Muscle layer of colon (tissue), 2 donors: ENCODE measurements at regions not wholly inside any gene's neighbourhood (a gene's known extent, or its start where the extent isn't known, plus 50 kb on each side); places are given as distances from the start of the nearest gene placed in this dataset.
A peak's percentile ranks its signal among the peaks of the same experiment; 100 is the strongest.

ENCODE experiments used
- H3K27ac ChIP-seq: one replicate; pipeline ENCODE4 v1.7.0; 2013; ENCODE audit warnings: low read depth, mild to moderate bottlenecking, low read length, moderate library complexity
- H3K27me3 ChIP-seq, 2 donors: one replicate each; pipeline ENCODE4 v1.7.0; 2013; ENCODE audit warnings: low read length in 2 of 2, mild to moderate bottlenecking in 2 of 2; ENCODE audit not compliant: insufficient read depth in 2 of 2, control insufficient read depth in 1 of 2
- H3K36me3 ChIP-seq: one replicate; pipeline ENCODE4 v1.7.0; 2013; ENCODE audit warnings: mild to moderate bottlenecking, low read length; ENCODE audit not compliant: insufficient read depth
- H3K4me1 ChIP-seq: one replicate; pipeline ENCODE4 v1.7.0; 2013; ENCODE audit warnings: mild to moderate bottlenecking, low read length; ENCODE audit not compliant: insufficient read depth
- H3K4me3 ChIP-seq, 2 donors: one replicate each; pipeline ENCODE4 v1.7.0; 2013; ENCODE audit warnings: low read length in 2 of 2, low read depth in 1 of 2, mild to moderate bottlenecking in 1 of 2, moderate library complexity in 1 of 2
- H3K9ac ChIP-seq: one replicate; pipeline ENCODE4 v1.7.0; 2013; ENCODE audit warnings: low read length
- H3K9me3 ChIP-seq: one replicate; pipeline ENCODE4 v1.7.0; 2013; ENCODE audit warnings: mild to moderate bottlenecking, low read length
- donor health status: abdominal sarcoma.
- donor health status: Adenocarcinoma of cecum.

- peaks cover 3% of the 10 kb centered on the region for H3K36me3 ChIP-seq
- H3K27ac ChIP-seq = no peak overlapping the region
- H3K4me1 ChIP-seq = no peaks in the 10 kb centered on the region
- H3K9me3 ChIP-seq = no peaks in the 10 kb centered on the region
- no peak overlapping the region for H3K9ac ChIP-seq
- no peaks in the 10 kb centered on the region for H3K27me3 ChIP-seq
- H3K4me3 ChIP-seq = no peak overlapping the region
These were observed 61.2 kb upstream of the PRDX6 start for GRCh38 chr1:173415905-173416450.

- Histone ChIP-seq H3K27ac (no peak overlapping the region), H3K36me3 (peaks cover 3% of the 10 kb centered on the region), H3K27me3 (no peaks in the 10 kb centered on the region), H3K4me3 (no peak overlapping the region), H3K9me3 (no peaks in the 10 kb centered on the region), H3K4me1 (no peaks in the 10 kb centered on the region), H3K9ac (no peak overlapping the region)
These were observed 59.6 kb upstream of the PRDX6 start for GRCh38 chr1:173417563-173417962.

GRCh38 chr1:173418107-173418985, 58.8 kb upstream of the PRDX6 start:
- Histone ChIP-seq H3K27me3 (no peaks in the 10 kb centered on the region), H3K9me3 (no peaks in the 10 kb centered on the region), H3K9ac (no peak overlapping the region), H3K36me3 (peaks cover 3% of the 10 kb centered on the region), H3K4me1 (no peaks in the 10 kb centered on the region), H3K27ac (no peak overlapping the region), H3K4me3 (no peak overlapping the region)

- Histone ChIP-seq H3K9ac (no peak overlapping the region), H3K27me3 (no peaks in the 10 kb centered on the region), H3K27ac (no peak overlapping the region), H3K4me1 (no peaks in the 10 kb centered on the region), H3K36me3 (peaks cover 3% of the 10 kb centered on the region), H3K4me3 (peak overlapping the region in 1 of 2 donors; percentile 15), H3K9me3 (no peaks in the 10 kb centered on the region)
These were observed 56.8 kb upstream of the PRDX6 start for GRCh38 chr1:173420330-173420806.

GRCh38 chr1:173421286-173421685, 55.8 kb upstream of the PRDX6 start:
- Histone ChIP-seq H3K36me3 (peaks cover 3% of the 10 kb centered on the region), H3K27ac (no peak overlapping the region), H3K9ac (no peak overlapping the region), H3K9me3 (no peaks in the 10 kb centered on the region), H3K4me3 (no peak overlapping the region), H3K4me1 (no peaks in the 10 kb centered on the region), H3K27me3 (no peaks in the 10 kb centered on the region)

- Histone ChIP-seq H3K27ac (no peak overlapping the region), H3K4me1 (no peaks in the 10 kb centered on the region)
These were observed 55.3 kb upstream of the PRDX6 start for GRCh38 chr1:173421789-173422188.

GRCh38 chr1:173422456-173422976, 54.6 kb upstream of the PRDX6 start:
- H3K4me1 ChIP-seq = no peaks in the 10 kb centered on the region
- peaks cover 3% of the 10 kb centered on the region for H3K36me3 ChIP-seq
- no peak overlapping the region for H3K9ac ChIP-seq
- no peak overlapping the region for H3K4me3 ChIP-seq
- H3K9me3 ChIP-seq = no peaks in the 10 kb centered on the region
- no peaks in the 10 kb centered on the region for H3K27me3 ChIP-seq
- H3K27ac ChIP-seq = no peak overlapping the region

More at GRCh38 chr1:173421789-173422188, 55.3 kb upstream of the PRDX6 start:
- Histone ChIP-seq H3K9me3 (no peaks in the 10 kb centered on the region), H3K36me3 (peaks cover 3% of the 10 kb centered on the region), H3K4me3 (no peak overlapping the region), H3K27me3 (no peaks in the 10 kb centered on the region), H3K9ac (no peak overlapping the region)

- no peaks in the 10 kb centered on the region for H3K36me3 ChIP-seq
- no peak overlapping the region for H3K27ac ChIP-seq
- no peaks in the 10 kb centered on the region for H3K27me3 ChIP-seq
- H3K4me3 ChIP-seq = no peak overlapping the region
- H3K9me3 ChIP-seq = no peaks in the 10 kb centered on the region
- no peaks in the 10 kb centered on the region for H3K4me1 ChIP-seq
- H3K9ac ChIP-seq = no peak overlapping the region
These were observed 53.8 kb upstream of the PRDX6 start for GRCh38 chr1:173423291-173423690.

GRCh38 chr1:173424143-173424542, 53.0 kb upstream of the PRDX6 start:
- Histone ChIP-seq H3K36me3 (no peaks in the 10 kb centered on the region), H3K4me1 (peaks cover 3% of the 10 kb centered on the region), H3K27me3 (no peaks in the 10 kb centered on the region), H3K4me3 (no peak overlapping the region), H3K27ac (no peak overlapping the region), H3K9ac (no peak overlapping the region), H3K9me3 (no peaks in the 10 kb centered on the region)

GRCh38 chr1:173424782-173425407, 52.2 kb upstream of the PRDX6 start:
- no peaks in the 10 kb centered on the region for H3K27me3 ChIP-seq
- H3K4me3 ChIP-seq = no peak overlapping the region
- peaks cover 10% of the 10 kb centered on the region for H3K4me1 ChIP-seq
- no peaks in the 10 kb centered on the region for H3K9me3 ChIP-seq
- no peaks in the 10 kb centered on the region for H3K36me3 ChIP-seq
- H3K9ac ChIP-seq = no peak overlapping the region
- no peak overlapping the region for H3K27ac ChIP-seq

- Histone ChIP-seq H3K27me3 (no peaks in the 10 kb centered on the region), H3K27ac (no peak overlapping the region), H3K9me3 (no peaks in the 10 kb centered on the region), H3K4me1 (peaks cover 22% of the 10 kb centered on the region), H3K9ac (no peak overlapping the region), H3K4me3 (no peak overlapping the region), H3K36me3 (no peaks in the 10 kb centered on the region)
These were observed 51.1 kb upstream of the PRDX6 start for GRCh38 chr1:173426057-173426456.
